Activated T-helper 1 cell treated with anti-CD3 and anti-CD28 coated beads, Interleukin-12 subunit alpha, Interleukin-12 subunit beta, Interleukin-2, Interleukin-4 antibody, amounts not matched to agents 30 ng/mL and 10 ng/mL and 1 ng/mL, durations not matched to agents 14 hours and 24 hours and 36 hours (primary cell): ENCODE measurements at regions not wholly inside any gene's neighbourhood (a gene's known extent, or its start where the extent isn't known, plus 50 kb on each side); places are given as distances from the start of the nearest gene placed in this dataset.

Experiments used
- DNase-seq: peaks from one replicate; pipeline ENCODE4 v3.0.0; 2021; ENCODE audit warnings: low spot score
- H3K27ac Mint-ChIP-seq: one replicate; pipeline ENCODE4 v1.8.0; 2021; ENCODE audit warnings: mild to moderate bottlenecking, mixed read lengths
- H3K27me3 Mint-ChIP-seq: one replicate; pipeline ENCODE4 v1.8.0; 2022; ENCODE audit warnings: mild to moderate bottlenecking, moderate library complexity, mixed read lengths; ENCODE audit not compliant: insufficient read depth
- H3K36me3 Mint-ChIP-seq: one replicate; pipeline ENCODE4 v1.8.0; 2021; ENCODE audit warnings: low read depth, mixed read lengths
- H3K4me1 Mint-ChIP-seq: one replicate; pipeline ENCODE4 v1.8.0; 2021; ENCODE audit warnings: low read depth, mixed read lengths
- H3K4me3 Mint-ChIP-seq: one replicate; pipeline ENCODE4 v1.8.0; 2021; ENCODE audit warnings: mild to moderate bottlenecking, moderate library complexity, mixed read lengths
- H3K9me3 Mint-ChIP-seq: one replicate; pipeline ENCODE4 v1.8.0; 2021; ENCODE audit warnings: mixed read lengths
- intact Hi-C: fragments of 100-400 bp; cut with micrococcal nuclease; formaldehyde crosslinking; loops from one replicate; pipeline ENCODE4 v1.15.1; 2024

DNA sequence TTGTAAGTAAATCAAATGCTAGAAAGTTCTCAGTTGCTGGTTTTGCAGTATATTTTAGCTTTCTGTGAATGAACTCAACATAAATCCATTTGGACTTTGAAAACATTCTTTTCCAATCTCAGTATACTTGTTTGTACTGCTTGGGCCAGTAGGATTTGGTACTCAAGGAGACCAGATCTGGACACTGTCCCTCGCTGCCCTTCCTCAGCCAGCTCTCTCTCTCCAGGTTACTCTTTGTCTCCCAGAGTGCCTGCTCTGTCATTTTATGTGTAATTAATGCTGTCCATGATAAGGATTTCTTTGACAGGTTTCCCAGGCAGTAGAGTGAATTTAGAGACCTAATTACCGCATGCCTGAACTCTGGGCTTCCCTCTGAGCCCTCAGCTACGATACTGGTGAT is 344.6 kb upstream of the SGCD start:
- DNase-seq, result no peak
- Mint-ChIP-seq H3K27ac (no peak overlapping the region), H3K4me3 (no peak overlapping the region), H3K4me1 (no peaks in the 10 kb centered on the region), H3K36me3 (no peaks in the 10 kb centered on the region), H3K9me3 (no peaks in the 10 kb centered on the region), H3K27me3 (no peaks in the 10 kb centered on the region)
- intact Hi-C loops, result no loop called here

DNA sequence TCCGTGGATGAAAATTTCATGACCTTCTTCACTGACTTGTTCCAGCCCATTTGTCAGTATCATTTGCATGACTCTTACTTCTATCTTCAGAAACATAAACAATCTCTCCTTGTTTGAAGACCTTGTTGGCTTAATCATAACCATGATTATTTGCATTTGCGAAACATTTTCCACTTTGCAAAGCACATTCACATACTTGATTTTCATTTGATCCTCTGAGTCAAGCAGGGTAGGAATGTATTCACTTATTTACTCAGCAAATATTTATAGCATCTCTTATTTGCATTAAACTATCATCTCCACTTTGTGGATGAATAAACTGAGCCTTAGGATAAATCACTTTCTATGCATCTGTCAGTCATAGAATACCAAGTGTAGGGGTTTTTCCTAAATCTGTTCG is 343.0 kb upstream of the SGCD start:
- Mint-ChIP-seq H3K27me3 (no peaks in the 10 kb centered on the region), H3K4me1 (no peaks in the 10 kb centered on the region), H3K9me3 (no peaks in the 10 kb centered on the region), H3K36me3 (no peaks in the 10 kb centered on the region), H3K4me3 (no peak overlapping the region), H3K27ac (no peak overlapping the region)
- intact Hi-C loops, result no loop called here
- DNase-seq, result no peak

DNA sequence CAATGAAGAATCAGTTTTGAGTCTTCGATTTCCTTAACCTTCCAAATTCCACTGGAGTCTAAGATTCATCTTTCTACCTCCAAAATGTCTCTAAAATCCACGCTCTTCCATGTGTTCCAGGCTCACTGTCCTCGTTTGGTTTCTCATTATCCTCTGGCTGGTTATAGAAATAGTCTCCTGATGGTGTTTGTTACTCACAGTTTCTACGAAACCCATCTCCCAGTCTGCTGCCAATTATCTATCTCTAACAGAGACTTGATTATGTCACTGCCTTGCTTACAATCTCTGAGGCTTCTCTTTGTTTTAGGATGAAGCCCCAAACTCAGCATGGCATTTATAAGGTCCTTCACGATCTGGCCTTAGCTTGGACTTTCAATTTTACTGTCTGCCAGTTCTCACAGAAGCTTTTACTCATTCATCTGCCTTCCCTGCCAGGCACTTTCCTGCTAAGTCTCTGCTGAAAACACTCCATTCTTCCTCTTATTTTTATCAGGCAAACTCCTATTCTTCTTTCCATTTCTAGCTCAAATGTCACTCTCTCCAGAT is 339.6 kb upstream of the SGCD start:
- Mint-ChIP-seq H3K9me3 (no peaks in the 10 kb centered on the region), H3K4me1 (no peaks in the 10 kb centered on the region), H3K27me3 (peaks cover 5% of the 10 kb centered on the region), H3K36me3 (no peaks in the 10 kb centered on the region), H3K27ac (no peak overlapping the region), H3K4me3 (no peak overlapping the region)
- no peak for DNase-seq
- intact Hi-C loops, result no loop called here

DNA sequence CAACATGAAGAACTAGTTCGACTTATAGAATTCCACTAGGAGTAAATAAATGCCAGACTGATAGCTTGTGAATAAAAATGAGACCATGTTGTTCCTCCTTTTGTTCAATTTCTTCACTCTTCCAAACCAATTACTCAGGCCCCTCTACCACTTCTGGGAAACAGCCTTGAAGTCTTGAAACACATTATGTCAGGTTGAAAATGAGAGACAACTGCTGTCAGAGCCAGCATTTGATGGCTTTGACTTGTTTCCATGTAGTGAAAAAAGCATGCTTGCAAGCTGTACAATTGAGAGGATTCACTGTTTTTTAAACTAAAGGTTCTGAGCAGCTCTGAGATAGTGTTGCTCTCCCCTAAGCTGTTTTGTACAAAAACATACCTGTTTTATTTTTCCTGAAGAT is 337.1 kb upstream of the SGCD start:
- Mint-ChIP-seq H3K36me3 (no peaks in the 10 kb centered on the region), H3K4me3 (no peak overlapping the region), H3K27ac (no peak overlapping the region), H3K4me1 (no peaks in the 10 kb centered on the region), H3K9me3 (no peaks in the 10 kb centered on the region), H3K27me3 (peaks cover 5% of the 10 kb centered on the region)
- no peak for DNase-seq
- intact Hi-C loops, result no loop called here

DNA sequence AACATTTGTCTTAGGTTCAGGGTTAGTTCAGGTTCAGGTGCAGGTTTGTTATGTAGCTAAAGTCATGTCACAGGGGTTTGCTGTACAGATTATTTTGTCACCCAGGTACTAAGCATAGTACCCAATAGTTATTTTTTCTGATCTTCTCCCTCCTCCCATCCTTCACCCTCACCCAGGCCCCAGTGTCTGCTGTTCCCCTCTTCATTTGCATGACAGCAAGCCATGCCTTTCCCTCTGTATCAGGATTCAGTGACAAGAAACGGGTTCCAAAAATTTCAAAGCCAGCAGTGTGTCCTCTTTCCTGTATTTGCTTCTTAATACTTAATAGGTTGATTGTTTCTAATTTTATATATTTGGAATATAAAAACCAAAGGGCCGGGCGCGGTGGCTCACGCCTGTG is 330.8 kb upstream of the SGCD start:
- H3K27me3 Mint-ChIP-seq, result peaks cover 7% of the 10 kb centered on the region

DNA sequence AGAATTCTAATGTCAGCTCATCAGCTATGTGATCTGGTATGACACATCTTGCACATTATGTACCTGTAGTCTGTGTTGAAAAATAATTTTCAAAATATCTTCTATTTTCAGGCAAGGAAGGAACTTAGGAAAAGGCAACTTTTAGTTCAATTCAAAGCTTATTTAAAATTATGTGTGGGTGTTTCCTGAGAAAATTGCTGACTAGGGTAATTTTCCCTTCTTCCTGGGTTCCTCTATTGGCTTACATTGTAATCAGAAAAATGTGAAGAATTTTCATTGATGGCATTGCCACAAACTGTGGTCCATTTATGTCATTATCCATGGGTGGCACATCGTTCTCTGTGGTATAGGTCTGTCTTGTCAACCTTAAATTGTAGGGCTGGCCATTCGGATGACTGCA is 328.7 kb upstream of the SGCD start:
- Mint-ChIP-seq H3K4me3 (no peak overlapping the region), H3K4me1 (no peaks in the 10 kb centered on the region), H3K9me3 (no peaks in the 10 kb centered on the region), H3K27ac (no peak overlapping the region), H3K27me3 (peaks cover 2% of the 10 kb centered on the region), H3K36me3 (no peaks in the 10 kb centered on the region)
- DNase-seq, result no peak
- intact Hi-C loops, result no loop called here

More for the DNA sequence above, 330.8 kb upstream of the SGCD start:
- Mint-ChIP-seq H3K36me3 (no peaks in the 10 kb centered on the region), H3K4me1 (no peaks in the 10 kb centered on the region), H3K4me3 (no peak overlapping the region), H3K9me3 (no peaks in the 10 kb centered on the region), H3K27ac (no peak overlapping the region)
- intact Hi-C loops, result no loop called here
- DNase-seq, result no peak

DNA sequence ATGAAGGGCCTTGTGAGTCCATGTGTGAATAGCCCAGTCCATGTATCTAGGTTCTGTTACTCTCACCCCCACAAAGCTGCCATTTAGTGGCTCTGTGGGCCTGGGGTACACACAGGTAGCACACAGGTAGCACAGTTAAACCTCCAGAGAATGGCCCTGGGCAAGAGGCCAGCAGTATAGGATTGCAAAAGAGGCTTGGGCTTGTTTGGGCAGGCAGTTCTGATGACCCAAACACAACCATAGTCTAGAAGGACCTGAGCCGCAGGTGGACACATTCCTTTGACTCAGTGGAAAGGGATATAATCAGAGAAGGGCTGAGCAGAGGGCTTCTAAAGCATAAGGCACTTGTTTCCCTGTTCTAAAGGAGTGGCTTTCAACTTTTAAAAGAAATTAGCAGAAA is 326.8 kb upstream of the SGCD start:
- no peaks in the 10 kb centered on the region for H3K27me3 Mint-ChIP-seq
- DNase-seq, result no peak
- no peak overlapping the region for H3K4me3 Mint-ChIP-seq
- no peak overlapping the region for H3K27ac Mint-ChIP-seq
- no peaks in the 10 kb centered on the region for H3K4me1 Mint-ChIP-seq
- H3K36me3 Mint-ChIP-seq, result no peaks in the 10 kb centered on the region
- intact Hi-C loops, result no loop called here
- H3K9me3 Mint-ChIP-seq, result no peaks in the 10 kb centered on the region

DNA sequence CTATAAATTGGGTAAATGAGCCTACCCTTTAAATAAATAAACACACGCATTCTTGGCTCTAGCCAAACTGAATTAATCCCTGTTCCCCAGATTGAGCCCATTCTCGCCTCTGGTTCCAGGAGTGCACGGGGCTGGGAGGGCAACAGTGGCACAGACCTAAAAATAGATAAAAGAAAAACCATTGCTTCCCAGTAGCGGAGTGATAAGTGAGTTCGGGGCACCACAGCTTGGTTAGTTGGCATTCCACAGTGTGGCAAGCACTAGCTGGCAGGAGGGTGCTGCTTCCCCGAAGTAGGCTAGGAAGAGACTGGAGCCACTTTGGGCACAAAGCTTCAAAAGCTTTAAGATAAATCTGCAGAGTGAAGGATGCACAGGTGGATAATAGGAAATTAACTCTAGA is 322.2 kb upstream of the SGCD start:
- H3K4me1 Mint-ChIP-seq, result no peaks in the 10 kb centered on the region
- no peak for DNase-seq
- no peak overlapping the region for H3K27ac Mint-ChIP-seq
- no peaks in the 10 kb centered on the region for H3K27me3 Mint-ChIP-seq
- intact Hi-C loops, result no loop called here
- no peaks in the 10 kb centered on the region for H3K9me3 Mint-ChIP-seq
- H3K4me3 Mint-ChIP-seq, result no peak overlapping the region
- no peaks in the 10 kb centered on the region for H3K36me3 Mint-ChIP-seq

DNA sequence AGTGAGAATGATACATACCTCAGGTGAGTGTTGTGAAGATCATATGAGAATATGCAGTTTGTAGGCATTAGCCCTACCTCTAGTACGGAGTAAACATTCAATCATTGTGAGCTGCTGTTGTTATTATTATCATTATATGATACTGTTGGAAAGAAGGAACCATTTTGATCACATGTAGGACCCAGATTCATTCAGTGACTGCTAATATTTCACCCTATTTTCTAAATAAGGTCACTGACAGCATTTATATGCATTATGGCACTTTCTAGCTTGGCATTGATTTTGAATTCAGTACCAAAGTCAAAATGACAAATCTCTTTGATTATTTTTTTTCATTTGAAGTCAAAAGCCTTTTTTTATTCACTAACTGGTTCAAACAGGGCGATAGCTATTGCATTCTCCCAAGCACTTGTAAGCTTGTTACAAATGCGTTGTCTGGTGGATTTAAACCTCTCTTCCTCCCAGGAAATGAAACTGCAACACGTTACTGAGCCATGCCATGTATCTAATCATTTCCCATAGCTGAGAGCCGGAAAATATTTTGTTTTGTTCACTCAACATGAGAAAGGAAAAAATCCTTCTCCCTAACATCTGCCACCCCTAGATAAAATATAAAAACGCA is 320.8 kb upstream of the SGCD start:
- no peak overlapping the region for H3K4me3 Mint-ChIP-seq
- no peaks in the 10 kb centered on the region for H3K36me3 Mint-ChIP-seq
- no peaks in the 10 kb centered on the region for H3K4me1 Mint-ChIP-seq
- intact Hi-C loops, result no loop called here
- no peak overlapping the region for H3K27ac Mint-ChIP-seq
- H3K9me3 Mint-ChIP-seq, result no peaks in the 10 kb centered on the region
- no peak for DNase-seq
- no peaks in the 10 kb centered on the region for H3K27me3 Mint-ChIP-seq

DNA sequence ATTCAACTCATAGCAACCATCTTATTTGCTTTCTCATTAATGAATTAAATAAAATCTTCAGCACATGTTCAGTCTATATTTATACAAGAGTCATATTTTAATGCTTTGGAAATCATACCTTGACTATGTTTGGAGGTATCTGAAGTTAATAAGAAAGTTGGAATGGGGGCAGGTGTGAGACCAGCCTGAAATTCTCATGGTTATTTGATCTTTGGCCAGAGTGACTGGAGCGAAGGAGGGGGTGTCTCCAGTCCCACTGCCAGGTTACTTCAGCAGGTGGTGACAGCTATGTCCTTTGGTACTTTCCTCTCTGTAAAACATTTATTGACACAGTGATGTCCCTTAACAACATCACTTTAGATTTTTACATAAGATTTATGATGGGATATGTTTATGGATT is 318.1 kb upstream of the SGCD start:
- no peaks in the 10 kb centered on the region for H3K36me3 Mint-ChIP-seq
- intact Hi-C loops, result no loop called here
- DNase-seq, result no peak
- no peak overlapping the region for H3K4me3 Mint-ChIP-seq
- no peaks in the 10 kb centered on the region for H3K9me3 Mint-ChIP-seq
- no peak overlapping the region for H3K27ac Mint-ChIP-seq
- no peaks in the 10 kb centered on the region for H3K4me1 Mint-ChIP-seq
- no peaks in the 10 kb centered on the region for H3K27me3 Mint-ChIP-seq

DNA sequence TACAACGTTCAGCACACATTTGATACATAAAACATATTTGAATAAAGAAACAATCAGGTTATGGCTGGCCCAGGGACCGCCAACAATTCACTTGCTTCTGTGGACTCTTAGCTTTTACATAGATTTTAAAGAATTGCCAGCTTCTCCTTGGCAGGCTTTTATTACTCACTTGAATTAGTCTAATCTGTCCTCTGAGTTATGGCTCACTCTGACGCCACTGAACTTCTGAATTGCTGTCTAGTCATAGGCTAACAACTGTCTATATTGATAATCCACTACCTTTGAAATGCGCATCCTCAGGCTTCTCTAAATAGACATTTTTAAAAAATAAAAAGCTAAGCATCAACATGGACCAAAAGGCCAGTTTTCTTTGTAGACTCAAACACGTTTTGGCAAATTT is 317.4 kb upstream of the SGCD start:
- Mint-ChIP-seq H3K9me3 (no peaks in the 10 kb centered on the region), H3K4me3 (no peak overlapping the region), H3K27ac (no peak overlapping the region), H3K27me3 (no peaks in the 10 kb centered on the region), H3K36me3 (no peaks in the 10 kb centered on the region), H3K4me1 (no peaks in the 10 kb centered on the region)
- no peak for DNase-seq
- intact Hi-C loops, result no loop called here

DNA sequence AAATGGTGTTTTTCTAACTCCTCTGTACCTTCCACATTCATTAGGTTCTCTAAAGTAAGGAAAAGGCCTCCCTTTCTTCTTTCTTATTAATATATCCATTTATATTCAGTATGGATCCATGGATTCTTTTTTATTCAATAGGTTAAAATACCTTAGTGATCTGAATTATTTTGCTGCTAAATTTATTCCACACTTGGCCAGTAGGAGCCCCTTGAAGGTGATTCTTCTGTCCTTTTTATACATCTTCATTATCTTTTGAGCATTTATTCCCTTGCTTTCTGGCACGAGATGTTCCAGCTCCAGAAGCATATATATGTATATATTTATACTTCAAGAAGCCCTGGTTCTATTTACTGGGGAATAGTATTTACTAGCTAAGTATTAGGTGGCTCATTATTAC is 311.8 kb upstream of the SGCD start:
- H3K4me3 Mint-ChIP-seq, result no peak overlapping the region
- no peak for DNase-seq
- no peaks in the 10 kb centered on the region for H3K9me3 Mint-ChIP-seq
- no peak overlapping the region for H3K27ac Mint-ChIP-seq
- H3K27me3 Mint-ChIP-seq, result no peaks in the 10 kb centered on the region
- no peaks in the 10 kb centered on the region for H3K36me3 Mint-ChIP-seq
- intact Hi-C loops, result no loop called here
- H3K4me1 Mint-ChIP-seq, result no peaks in the 10 kb centered on the region

DNA sequence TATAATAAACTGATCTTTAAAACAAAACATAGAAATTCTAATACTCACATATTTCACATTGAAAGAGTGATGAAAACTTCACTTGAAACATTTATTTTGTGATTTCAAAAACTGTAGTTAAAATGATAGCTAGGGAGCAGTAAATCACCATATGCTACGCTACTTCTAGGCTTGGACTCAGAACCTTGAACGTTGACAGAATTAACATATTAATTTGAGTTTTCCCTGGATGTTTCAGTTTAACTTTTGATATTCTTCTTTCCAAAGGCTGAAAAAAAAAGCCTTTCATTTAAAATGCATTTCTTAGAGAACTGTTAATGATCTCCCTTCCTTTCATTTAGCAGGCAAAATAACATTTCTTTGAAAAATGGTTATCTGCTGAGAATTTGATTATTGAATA is 307.8 kb upstream of the SGCD start:
- intact Hi-C loops, result no loop called here

DNA sequence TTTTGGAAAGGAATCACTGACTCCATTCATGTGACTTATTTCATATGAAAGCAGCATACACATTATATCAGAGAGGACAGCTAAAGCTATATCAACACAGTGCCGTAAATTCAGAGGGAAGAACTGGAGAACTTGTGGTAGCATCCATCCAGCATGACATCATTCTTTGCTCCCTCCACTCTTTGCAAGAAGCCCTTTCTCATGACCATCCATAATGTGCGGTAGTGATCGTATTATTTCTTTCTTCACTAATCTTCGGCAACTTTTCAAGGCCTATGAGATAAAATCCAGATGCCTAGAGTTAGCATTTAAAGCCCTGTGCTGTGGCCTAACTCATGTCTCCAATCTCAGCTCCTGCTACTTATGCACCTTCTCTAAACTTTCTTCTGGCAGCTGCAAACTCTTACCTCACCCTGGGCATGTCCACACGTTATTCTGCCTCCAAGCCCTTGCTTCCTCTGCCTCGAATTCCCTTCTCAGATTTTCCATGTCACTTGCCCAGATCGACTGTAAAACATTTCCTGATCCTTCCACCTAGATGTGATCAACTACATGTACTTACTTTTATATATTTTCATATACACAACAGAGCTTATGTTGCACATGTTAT is 307.3 kb upstream of the SGCD start:
- DNase-seq, result no peak
- no peaks in the 10 kb centered on the region for H3K4me1 Mint-ChIP-seq
- H3K9me3 Mint-ChIP-seq, result no peaks in the 10 kb centered on the region
- no peak overlapping the region for H3K27ac Mint-ChIP-seq
- H3K27me3 Mint-ChIP-seq, result peaks cover 1% of the 10 kb centered on the region
- H3K36me3 Mint-ChIP-seq, result no peaks in the 10 kb centered on the region
- intact Hi-C loops, result no loop called here
- no peak overlapping the region for H3K4me3 Mint-ChIP-seq

More for the DNA sequence above, 307.8 kb upstream of the SGCD start:
- H3K27me3 Mint-ChIP-seq, result peaks cover 1% of the 10 kb centered on the region
- no peak for DNase-seq
- H3K4me3 Mint-ChIP-seq, result no peak overlapping the region
- no peaks in the 10 kb centered on the region for H3K9me3 Mint-ChIP-seq
- H3K4me1 Mint-ChIP-seq, result no peaks in the 10 kb centered on the region
- no peaks in the 10 kb centered on the region for H3K36me3 Mint-ChIP-seq
- no peak overlapping the region for H3K27ac Mint-ChIP-seq
